HPDE6-E6E7 (cell line): ENCODE measurements at regions not wholly inside any gene's neighbourhood (a gene's known extent, or its start where the extent isn't known, plus 50 kb on each side); places are given as distances from the start of the nearest gene placed in this dataset.

Experiments
- DNase-seq: peaks from one replicate; pipeline ENCODE4 v3.0.0; 2011; ENCODE audit warnings: missing footprints; ENCODE audit errors: extremely low spot score

DNA sequence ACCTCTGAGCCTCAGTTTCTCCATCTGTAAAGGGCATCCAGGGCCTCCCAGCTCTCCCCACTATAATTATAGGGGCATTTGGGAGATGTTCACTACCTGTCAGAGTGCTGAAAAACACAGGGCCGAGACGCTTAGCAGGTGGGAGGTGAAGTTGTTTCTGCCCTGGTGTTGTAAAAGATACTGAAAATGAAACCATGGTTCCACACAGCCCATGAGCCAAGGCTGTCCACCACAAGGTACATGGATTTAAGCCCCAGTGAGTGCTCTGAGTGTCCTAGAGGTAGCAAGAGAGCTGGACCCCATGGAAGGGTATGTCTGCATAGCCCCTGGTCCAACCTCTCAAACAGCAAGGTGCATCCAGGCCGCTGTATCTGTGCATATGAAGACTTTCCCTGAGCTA lies 137.5 kb downstream of the C5orf15 start:
- no peak for DNase-seq

DNA sequence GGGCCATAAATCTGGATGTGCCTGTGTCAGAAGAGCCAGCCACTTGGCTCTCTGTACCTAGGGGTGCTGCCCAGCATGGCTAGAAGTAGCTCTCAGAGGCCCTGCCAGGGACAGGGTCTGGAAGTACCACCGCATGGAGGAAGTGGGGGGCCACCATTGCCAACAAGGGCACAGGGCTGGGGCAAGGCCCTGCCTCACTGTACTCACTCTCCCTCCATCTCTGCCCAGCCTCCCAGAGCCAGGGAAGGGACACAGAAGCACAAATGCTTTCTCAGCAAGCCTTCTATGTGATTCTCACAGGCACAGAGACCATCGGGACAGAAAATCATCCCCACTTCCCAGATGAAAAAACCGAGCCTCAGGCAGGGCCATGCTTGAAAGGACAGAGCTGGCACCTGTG lies 138.1 kb downstream of the C5orf15 start:
- DNase-seq = no peak

DNA sequence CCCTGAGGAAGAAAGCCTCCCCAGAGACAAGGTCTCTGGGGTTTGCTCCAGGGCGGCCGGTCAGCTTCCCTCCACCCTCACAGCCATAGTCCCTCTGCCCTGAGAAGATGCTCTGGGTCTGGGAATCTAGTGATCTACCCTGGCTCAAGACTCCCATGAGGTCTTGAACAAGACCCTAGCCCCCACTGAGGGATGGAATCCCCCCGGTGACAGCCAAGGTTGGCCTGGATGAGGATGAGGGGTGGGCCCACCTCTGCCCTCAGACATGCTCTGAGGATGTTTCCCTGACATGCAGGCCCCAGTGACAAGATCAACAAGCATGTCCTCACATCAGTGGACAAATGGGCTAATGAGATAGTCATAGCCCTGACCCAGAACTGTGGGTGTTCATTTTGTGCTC lies 138.6 kb downstream of the C5orf15 start:
- DNase-seq = no peak

DNA sequence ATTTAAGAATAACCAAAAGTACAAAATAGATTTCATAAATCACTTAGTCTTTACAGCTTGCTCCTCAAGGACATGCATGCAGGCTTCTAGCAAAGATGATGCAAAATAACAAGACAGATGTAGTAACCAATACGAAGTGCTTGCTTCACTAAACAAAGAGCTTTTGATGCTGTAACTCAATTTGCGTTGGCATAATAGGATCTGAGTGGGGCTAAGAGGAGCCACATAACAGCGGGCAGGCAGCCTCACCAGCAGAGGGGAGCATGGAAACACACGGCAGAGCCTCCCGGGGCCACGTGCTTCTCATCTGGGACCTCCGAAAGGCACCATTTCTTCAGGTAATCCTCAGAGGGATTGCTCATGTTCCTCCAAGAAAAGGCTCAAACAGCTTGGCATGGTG lies 139.7 kb downstream of the C5orf15 start:
- DNase-seq = no peak

DNA sequence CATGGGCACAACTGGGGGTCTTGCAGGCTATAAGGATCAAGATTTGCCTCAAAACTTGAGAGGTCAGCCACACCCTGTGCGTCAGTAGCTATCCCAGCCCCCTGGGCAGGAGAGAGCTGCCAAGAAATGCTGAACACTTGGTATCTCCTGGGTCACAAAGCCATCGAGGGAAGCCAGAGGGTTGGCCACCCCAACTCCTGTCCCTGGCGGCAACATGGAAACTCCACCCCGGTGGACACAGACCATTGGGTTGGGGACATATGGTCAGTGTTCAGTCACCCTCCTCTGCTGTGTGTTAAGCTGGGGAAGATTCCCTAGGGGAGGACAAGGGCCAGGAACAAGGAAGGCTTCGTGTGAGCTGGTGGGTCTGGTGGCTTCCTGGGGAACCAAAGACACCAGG lies 140.6 kb downstream of the C5orf15 start:
- DNase-seq = no peak

DNA sequence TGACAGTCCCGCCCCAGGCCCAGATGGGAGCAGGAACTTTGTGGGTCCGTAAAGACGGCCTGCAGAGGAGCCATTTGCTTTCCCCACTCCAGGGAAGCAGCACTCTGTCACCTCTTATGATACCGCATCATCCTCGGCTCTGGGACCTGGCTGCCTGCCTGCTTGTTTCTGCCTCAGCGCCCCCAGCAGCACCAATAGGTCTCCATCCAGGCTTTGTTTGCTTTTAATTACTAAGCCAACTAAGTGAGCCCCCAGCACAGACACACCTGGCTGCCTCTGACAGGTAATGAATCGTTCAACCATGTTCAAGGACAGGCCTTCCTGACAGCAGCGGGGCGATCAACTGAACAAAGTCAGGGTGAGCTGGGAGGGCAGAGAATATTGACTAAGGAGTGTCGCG lies 141.4 kb downstream of the C5orf15 start:
- DNase-seq = no peak

GRCh38 chr5:133825631-133826289 lies 142.7 kb downstream of the C5orf15 start:
- DNase-seq = no peak

DNA sequence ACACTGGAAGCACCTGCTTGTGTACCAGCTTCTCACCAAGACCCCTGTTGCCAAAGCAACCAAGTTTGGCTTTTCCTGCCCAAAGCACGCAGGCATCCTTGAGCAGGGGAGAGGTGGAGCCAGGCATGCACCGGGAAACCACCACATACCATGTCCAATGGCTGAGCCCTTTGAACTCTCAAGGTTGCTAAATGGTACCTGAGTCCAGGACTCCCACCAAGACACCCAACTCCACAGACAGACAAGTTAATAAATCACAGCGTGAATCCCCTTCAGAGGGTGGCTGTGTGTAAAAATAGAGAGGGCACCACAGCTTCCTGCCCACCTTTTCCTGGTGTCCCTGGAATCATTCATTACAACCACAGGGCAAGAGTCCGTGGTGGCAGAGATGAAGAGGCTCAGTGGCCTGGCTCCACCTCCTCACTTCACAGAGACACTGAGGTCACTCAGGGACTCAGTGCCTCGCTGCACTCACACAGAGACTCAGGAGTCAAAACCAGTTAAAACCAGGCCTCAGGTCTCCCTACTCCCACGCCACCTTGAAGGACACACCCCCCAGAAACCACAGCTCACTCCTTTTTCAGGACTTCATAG lies 143.7 kb downstream of the C5orf15 start:
- no peak for DNase-seq

- no peak for DNase-seq
Observed at GRCh38 chr5:133821889-133822288, 146.5 kb downstream of the C5orf15 start.

- DNase-seq = peak; percentile 52
Observed at GRCh38 chr5:133821311-133821741, 147.1 kb downstream of the C5orf15 start.

DNA sequence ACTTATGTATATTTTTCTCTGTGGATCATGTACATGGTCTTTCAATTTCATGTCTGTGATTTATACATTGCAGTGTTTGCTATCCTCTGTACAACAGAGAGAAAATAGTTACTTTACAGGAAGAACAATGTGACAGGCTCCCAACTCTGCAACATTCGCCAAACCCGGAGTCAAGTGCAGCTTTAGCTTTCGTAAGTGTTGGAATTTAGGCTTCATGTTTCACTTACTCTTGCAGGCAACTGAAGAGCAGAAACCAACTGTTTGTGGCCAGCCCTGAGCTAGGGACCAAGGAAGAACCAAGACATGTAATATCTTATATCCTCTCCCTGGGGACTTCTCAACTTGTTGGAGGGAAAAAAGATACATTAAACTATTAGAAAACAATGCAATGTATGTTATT lies 147.9 kb downstream of the C5orf15 start:
- DNase-seq = no peak

DNA sequence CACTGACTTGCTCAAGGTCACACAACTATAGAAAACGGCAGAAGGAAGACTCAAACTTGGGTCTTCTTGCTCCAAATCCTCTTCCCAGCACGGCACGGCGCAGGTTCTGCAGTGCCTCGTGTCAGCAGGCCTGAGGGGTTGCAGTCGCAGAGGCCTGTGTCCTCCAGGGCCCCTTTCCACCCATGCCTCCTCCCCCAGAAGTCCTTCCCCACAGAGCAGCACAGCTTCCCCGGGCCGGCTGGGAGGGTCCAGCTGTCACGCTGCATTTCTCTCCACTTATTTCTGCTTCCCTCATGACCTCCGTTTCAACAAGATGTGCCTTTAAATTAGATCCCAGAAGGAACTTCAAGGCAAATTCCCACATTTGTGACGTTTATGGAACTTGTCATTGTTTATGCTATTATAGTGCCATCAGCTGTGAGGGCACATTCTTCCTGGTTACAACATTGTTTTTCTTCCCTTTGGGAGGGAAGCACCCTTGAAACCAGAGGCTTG lies 148.4 kb downstream of the C5orf15 start:
- no peak for DNase-seq

DNA sequence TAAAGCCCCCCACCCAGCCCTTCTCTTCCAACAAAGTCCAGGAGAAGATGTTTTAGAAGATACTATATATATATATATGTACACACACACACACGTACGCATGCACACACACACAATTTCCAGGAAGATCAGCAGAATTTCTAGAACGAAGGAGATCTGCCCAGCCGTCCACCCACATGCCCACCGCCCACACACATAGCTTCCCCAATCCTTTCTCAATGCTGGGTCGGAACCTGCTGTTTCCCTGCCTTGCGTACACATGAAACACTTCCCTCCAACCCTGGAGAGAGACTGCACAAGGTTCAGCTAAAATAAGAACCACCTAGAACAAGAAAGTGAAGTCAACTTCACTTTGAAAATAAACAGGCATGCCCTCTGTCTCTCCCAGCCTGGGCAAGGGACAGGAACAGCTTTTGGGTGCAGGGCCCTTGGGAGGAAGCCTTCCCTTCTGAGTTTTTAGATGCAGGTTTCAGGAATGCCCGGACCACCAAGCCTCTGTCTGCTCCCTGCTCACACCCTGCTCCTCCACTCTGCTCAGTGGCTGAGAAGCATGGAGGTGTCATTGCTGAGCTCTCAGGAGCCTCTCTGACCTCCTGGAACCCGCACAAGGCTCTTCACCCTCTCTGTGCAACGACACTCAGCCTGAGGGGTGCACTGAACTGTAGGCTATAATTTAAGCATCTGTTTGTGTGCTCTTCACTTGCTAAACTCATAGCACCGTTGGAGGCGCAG lies 149.4 kb downstream of the C5orf15 start:
- DNase-seq = no peak

DNA sequence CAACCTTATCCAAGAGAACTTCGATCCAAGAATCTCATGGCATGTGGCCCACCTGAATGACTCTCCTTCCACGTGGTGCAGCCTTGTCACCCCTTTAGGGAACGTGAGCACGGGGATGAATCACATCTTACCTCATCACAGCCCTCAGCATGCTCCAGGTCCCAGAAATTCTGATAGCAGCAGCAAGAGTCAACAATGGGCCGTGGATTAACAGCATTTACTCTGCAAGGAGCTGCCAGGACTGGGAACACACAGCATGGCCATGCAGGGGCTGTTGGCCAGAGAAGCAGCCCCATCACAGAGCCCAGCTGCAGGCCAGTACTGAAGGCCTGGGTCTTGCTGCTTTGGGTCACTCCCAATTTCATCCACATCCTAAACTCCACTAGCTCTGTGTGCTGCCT lies 150.4 kb downstream of the C5orf15 start:
- DNase-seq = peak; percentile 37

DNA sequence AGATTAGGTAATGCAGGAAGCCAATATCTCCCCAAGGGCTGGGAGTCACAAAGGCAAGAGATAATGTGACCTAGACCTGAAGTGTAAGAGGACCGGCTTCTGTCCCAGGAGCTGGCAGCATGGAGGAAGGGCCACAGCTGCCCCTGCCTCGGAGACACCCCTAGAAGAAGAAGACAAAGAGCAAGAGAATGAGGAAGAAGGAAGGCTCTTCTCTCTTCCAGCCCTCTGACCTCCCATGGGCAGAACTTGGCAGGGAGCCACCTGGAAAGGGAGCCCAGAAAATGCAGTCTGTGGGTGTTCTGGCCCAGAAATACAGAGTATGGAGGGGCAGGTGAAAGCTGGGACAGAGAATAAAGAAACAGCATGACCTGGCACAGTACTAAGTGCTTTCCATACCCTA lies 151.0 kb downstream of the C5orf15 start:
- no peak for DNase-seq

DNA sequence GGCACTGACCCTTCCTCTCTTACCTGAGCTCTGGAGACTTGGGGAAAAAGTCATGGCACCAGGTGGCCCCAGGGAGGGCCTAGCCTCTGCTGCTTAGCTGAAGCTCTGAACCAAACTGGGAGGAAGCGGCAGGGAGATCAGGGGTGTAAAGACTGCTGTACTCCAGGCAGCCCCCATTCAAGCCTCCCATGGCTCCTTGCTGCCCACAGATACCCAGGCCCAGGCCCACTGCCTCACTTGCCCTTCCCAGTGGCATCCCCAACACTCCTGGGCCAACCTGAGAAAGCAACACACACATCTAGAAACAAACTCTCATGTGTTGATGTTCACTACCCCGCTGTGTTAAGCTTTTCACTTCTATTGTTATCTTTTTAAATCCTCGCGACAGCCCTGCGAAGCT lies 151.6 kb downstream of the C5orf15 start:
- no peak for DNase-seq

DNA sequence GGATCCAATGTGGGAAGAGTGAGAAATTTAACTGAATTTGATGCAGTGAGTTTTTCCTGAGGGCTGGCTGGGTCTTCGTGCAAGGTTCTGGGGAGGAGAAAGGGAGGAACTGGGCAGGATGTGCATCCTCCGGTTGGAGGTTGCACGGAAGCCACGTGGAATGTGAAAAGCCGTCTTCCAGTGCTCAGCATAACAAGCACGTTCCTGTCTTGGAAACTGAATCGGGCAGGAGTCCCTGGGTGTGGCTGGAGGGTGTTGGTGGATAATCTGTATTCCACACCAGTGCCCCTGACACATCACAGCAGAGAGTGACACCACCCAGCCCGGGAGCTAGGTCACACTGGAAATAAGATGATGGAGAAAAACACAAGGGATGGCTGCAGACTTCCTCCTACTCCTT lies 154.3 kb downstream of the C5orf15 start:
- no peak for DNase-seq

GRCh38 chr5:133811168-133811567 lies 157.3 kb downstream of the C5orf15 start:
- DNase-seq = no peak

DNA sequence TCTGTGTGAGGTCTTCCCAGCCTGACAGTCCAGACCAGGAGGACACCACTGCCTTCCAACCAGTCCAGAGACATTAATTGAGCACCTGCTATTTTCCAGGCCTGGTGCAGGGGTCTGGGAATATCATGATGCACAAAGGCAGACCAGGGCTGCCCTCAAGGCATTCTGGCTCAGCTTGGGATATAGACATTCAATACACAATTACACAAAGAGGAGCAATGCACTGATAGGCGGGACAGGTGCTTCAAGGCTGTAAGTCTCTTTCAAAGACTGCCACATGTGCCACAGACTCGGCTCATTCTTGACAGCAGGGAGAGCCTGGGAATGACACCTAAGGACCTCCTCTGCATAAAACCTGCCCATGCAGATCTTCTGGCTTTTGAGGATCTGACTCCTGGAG lies 158.6 kb downstream of the C5orf15 start:
- DNase-seq = no peak

DNA sequence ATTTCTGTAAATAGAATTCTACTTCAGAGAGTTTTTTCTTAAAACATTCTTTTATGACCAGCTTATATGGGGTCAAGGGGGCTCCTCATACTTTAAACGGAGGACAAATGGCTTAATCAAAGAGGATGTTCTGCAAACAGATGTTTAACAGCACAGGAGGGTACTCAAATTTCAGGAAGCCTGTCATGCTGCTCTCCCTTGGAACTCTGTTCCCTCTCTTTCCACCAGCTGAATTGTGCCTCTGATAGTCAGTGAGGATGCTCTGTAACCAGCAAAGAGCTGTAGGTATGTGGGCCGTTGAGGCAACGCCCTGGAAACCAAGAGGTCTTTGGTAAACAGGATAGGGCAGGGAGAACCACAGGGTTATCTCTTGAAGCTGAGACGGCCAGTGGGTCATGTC lies 161.1 kb downstream of the C5orf15 start:
- no peak for DNase-seq

DNA sequence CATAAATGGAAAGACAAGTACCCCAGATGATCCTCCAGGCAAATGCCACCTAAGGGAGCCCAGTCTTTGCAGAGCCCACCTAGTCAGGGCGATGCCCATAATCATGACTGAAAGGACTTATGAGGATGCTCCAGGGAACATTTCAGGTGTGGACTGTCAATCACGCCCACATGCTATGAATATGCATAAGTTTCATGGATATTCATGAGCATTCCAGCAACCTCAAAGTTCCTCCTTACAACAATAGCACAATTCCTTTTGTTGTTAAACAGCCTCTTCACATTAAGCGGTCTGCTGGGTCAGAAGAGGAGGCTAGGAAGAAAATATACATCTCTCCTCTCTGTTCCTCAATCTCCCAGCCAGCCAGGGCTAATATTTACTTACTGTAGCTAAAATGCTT lies 161.6 kb downstream of the C5orf15 start:
- DNase-seq = no peak

- no peak for DNase-seq
Observed at GRCh38 chr5:133801955-133802751, 166.3 kb downstream of the C5orf15 start.
